ENCODE measurements at regions not wholly inside any gene's neighbourhood (a gene's known extent, or its start where the extent isn't known, plus 50 kb on each side); places are given as distances from the start of the nearest gene placed in this dataset.

DNA sequence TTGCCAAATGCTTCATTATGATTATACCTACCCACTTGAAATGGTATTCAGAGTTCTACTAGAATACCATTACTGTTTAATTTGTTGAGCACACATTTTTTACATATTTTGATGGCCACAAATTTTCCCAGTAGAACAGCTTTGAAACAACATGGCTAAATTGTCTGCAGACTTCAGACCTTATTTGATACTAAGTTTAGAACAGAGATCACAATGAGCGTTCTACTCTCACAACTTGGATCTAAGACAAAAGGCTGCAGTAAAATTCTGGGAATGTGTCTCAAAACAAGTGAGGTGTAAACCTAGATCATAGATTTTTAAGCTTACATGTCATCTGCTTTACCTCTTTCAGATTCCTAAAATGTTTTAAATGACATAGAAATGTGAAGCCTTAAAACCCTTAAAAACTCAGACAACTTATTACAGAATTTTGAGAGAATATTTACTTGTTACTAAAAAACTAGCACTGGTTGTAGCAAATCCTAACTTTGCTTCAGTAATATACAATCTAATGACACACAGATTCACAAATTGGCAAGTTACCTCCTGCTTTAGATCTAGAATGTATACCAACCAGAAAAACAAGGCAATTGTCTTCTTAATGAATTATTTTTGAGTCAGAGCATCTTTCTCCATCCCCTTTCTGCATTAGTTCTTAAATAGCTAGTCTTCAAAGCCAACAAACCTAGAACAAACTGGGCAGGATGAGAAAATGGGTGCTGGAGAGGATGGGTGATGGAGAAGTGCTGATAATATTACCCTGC is 243.3 kb downstream of the SLC7A11 start:
- Histone ChIP-seq H3K4me1 (ENCODE audit: control insufficient read depth, insufficient read depth, low read length) (no peaks in the 10 kb centered on the region), H3K9me3 (ENCODE audit: control insufficient read depth, low read length) (no peaks in the 10 kb centered on the region), H3K27ac (ENCODE audit: insufficient read depth, low read depth, low read length, poor library complexity, severe bottlenecking) (no peak overlapping the region), H3K4me3 (ENCODE audit: insufficient read depth, low read depth, low read length) (no peak overlapping the region), H3K36me3 (ENCODE audit: control insufficient read depth, insufficient read depth, low read length) (no peaks in the 10 kb centered on the region), H3K27me3 (ENCODE audit: control insufficient read depth, insufficient read depth, low read length, poor library complexity, severe bottlenecking) (no peaks in the 10 kb centered on the region)
- 89 to 100% methylated on average over 1 of the region's 1 CpG for WGBS, 2 experiments

DNA sequence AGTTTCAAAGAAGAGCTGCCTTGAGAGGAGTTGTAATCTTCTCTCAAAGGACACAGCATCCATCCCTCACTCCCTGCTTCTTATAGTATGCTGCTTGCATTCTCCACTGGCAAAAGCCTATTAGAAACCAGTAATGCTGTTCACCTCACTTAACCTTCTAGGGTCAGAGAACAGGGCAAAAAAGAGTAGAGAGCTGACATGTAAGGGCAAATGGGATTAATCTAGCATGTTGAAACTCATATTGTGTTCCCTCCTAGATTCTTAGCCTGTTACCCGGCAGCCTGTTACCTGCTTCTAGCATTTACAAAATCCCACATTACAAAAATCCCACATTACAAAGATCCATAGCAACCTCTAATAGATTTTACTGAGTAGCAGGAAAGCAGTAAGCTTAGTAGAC is 244.7 kb downstream of the SLC7A11 start:
- Histone ChIP-seq H3K9me3 (ENCODE audit: control insufficient read depth, low read length) (no peaks in the 10 kb centered on the region), H3K36me3 (ENCODE audit: control insufficient read depth, insufficient read depth, low read length) (no peaks in the 10 kb centered on the region), H3K4me3 (ENCODE audit: insufficient read depth, low read depth, low read length) (no peak overlapping the region), H3K4me1 (ENCODE audit: control insufficient read depth, insufficient read depth, low read length) (no peaks in the 10 kb centered on the region), H3K27me3 (ENCODE audit: control insufficient read depth, insufficient read depth, low read length, poor library complexity, severe bottlenecking) (no peaks in the 10 kb centered on the region), H3K27ac (ENCODE audit: insufficient read depth, low read depth, low read length, poor library complexity, severe bottlenecking) (peak overlapping the region; percentile 8)
- 75 to 87% methylated on average over 1 of the region's 1 CpG for WGBS, 2 experiments

DNA sequence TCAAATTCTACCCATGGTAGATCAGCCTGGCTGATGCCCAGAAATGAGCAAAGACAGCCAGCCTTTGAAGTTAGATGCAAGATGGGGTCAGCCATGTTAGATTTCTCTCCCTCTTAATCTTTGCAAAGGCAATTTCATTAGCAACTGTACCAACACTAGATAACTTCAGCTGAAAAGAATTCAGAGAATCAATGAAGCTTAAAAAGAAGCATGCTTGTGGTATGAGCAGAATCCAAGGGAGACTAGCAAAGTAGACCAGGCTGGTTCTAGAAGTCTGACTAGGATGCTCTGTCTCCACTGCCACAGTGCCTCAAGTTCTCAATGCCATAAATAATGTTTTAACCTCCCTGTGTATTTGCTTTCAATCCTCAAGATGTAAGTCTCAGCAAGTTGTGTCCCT is 247.3 kb downstream of the SLC7A11 start:
- Histone ChIP-seq H3K4me3 (ENCODE audit: insufficient read depth, low read depth, low read length) (no peak overlapping the region), H3K9me3 (ENCODE audit: control insufficient read depth, low read length) (no peaks in the 10 kb centered on the region), H3K4me1 (ENCODE audit: control insufficient read depth, insufficient read depth, low read length) (no peaks in the 10 kb centered on the region), H3K36me3 (ENCODE audit: control insufficient read depth, insufficient read depth, low read length) (no peaks in the 10 kb centered on the region), H3K27me3 (ENCODE audit: control insufficient read depth, insufficient read depth, low read length, poor library complexity, severe bottlenecking) (no peaks in the 10 kb centered on the region), H3K27ac (ENCODE audit: insufficient read depth, low read depth, low read length, poor library complexity, severe bottlenecking) (no peak overlapping the region)

DNA sequence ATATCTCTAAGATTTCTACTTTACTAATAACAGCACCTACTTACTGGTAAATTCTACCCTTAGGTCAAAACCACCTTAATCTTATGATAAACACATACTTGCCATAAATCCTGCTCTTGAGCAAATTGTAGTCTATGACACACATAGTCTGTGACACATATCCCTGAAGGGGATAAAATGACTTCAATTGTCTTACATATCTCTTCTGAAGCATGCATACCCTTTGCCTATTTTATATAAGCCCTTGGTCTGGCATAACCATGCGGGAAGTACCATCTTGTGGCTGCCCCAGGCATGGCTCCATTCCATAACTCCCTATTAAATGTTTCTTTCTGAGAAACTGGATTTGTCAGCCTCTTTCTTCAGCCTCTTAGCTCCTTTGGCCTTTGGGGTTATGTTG is 248.9 kb downstream of the SLC7A11 start:
- Histone ChIP-seq H3K4me1 (ENCODE audit: control insufficient read depth, insufficient read depth, low read length) (no peaks in the 10 kb centered on the region), H3K9me3 (ENCODE audit: control insufficient read depth, low read length) (no peaks in the 10 kb centered on the region), H3K36me3 (ENCODE audit: control insufficient read depth, insufficient read depth, low read length) (no peaks in the 10 kb centered on the region), H3K27ac (ENCODE audit: insufficient read depth, low read depth, low read length, poor library complexity, severe bottlenecking) (no peak overlapping the region), H3K27me3 (ENCODE audit: control insufficient read depth, insufficient read depth, low read length, poor library complexity, severe bottlenecking) (no peaks in the 10 kb centered on the region), H3K4me3 (ENCODE audit: insufficient read depth, low read depth, low read length) (no peak overlapping the region)
- 83 to 90% methylated on average over 1 of the region's 1 CpG for WGBS, 2 experiments

GRCh38 chr4:137981277-137981676 is 260.9 kb downstream of the SLC7A11 start:
- no peaks in the 10 kb centered on the region for H3K36me3 ChIP-seq (ENCODE audit: control insufficient read depth, insufficient read depth, low read length)
- H3K27me3 ChIP-seq (ENCODE audit: control insufficient read depth, insufficient read depth, low read length, poor library complexity, severe bottlenecking), result no peaks in the 10 kb centered on the region
- no peak overlapping the region for H3K4me3 ChIP-seq (ENCODE audit: insufficient read depth, low read depth, low read length)
- H3K4me1 ChIP-seq (ENCODE audit: control insufficient read depth, insufficient read depth, low read length), result no peaks in the 10 kb centered on the region
- H3K27ac ChIP-seq (ENCODE audit: insufficient read depth, low read depth, low read length, poor library complexity, severe bottlenecking), result no peak overlapping the region
- H3K9me3 ChIP-seq (ENCODE audit: control insufficient read depth, low read length), result no peaks in the 10 kb centered on the region
- 95 to 96% methylated on average over 3 of the region's 3 CpGs for WGBS, 2 experiments

DNA sequence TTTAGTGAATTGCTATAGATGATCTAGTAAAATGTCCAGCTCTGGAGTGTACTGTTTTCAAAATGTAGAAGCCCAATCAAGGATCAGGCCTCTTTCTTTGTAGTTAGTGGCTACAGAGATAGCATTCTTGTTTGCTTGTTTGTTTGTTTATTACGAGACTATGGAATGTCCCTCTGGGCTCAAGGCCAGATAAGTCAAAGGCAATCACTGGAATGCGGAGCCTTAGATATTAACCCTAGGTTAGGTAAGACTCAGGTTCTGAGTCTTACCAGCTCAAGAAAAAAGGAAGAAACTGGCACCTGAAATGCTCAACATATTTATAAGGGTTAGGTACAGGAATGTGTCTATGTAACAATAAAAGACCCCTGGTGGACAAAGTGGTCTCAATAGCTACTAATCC is 261.5 kb downstream of the SLC7A11 start:
- Histone ChIP-seq H3K27ac (ENCODE audit: insufficient read depth, low read depth, low read length, poor library complexity, severe bottlenecking) (no peak overlapping the region), H3K36me3 (ENCODE audit: control insufficient read depth, insufficient read depth, low read length) (no peaks in the 10 kb centered on the region), H3K27me3 (ENCODE audit: control insufficient read depth, insufficient read depth, low read length, poor library complexity, severe bottlenecking) (no peaks in the 10 kb centered on the region), H3K4me1 (ENCODE audit: control insufficient read depth, insufficient read depth, low read length) (no peaks in the 10 kb centered on the region), H3K9me3 (ENCODE audit: control insufficient read depth, low read length) (no peaks in the 10 kb centered on the region), H3K4me3 (ENCODE audit: insufficient read depth, low read depth, low read length) (no peak overlapping the region)
- WGBS, 2 experiments, result 90 to 94% methylated on average over 2 of the region's 2 CpGs

- no peak overlapping the region for H3K4me3 ChIP-seq (ENCODE audit: insufficient read depth, low read depth, low read length)
- no peaks in the 10 kb centered on the region for H3K9me3 ChIP-seq (ENCODE audit: control insufficient read depth, low read length)
- no peaks in the 10 kb centered on the region for H3K4me1 ChIP-seq (ENCODE audit: control insufficient read depth, insufficient read depth, low read length)
- no peak overlapping the region for H3K27ac ChIP-seq (ENCODE audit: insufficient read depth, low read depth, low read length, poor library complexity, severe bottlenecking)
- H3K27me3 ChIP-seq (ENCODE audit: control insufficient read depth, insufficient read depth, low read length, poor library complexity, severe bottlenecking), result no peaks in the 10 kb centered on the region
- 89% methylated on average over 1 of the region's 1 CpG; no CpG with 5 or more reads in 1 of the 2 experiments for WGBS, 2 experiments
- H3K36me3 ChIP-seq (ENCODE audit: control insufficient read depth, insufficient read depth, low read length), result no peaks in the 10 kb centered on the region
These were observed 262.2 kb downstream of the SLC7A11 start for GRCh38 chr4:137979938-137980337.

DNA sequence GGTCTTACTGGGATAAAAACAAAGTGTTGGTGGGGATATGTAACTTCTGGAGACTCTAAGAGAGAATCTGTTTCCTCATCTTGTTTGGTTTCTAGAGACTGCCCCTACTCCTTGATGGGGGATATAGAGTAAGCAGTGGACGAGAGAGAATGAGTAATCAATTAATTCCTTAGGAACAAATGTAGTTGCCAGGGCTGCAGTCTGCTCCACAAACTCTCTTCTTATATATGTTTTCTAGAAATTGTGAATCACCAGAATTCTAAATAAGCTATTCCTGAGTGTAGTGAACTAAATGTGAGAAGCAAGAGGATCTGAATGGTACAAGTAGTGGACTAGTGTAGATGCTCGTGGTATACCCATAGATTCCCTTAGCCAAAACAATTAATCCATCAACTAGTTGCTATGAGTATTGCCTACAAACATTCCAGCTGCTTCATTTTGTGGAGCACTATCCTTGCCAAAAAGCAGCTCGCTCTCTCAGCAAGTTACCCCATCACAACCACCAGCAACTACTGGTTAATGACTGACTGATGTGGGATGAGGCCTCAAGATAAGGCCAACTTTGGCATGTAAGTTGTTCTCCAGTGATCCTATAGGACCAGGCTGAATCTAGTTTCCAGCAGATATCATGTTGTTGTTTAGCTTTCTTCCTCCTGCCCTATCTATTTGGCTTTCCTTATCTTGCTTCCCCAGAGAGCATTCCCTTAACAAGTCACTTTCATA is 273.0 kb downstream of the SLC7A11 start:
- Histone ChIP-seq H3K36me3 (ENCODE audit: control insufficient read depth, insufficient read depth, low read length) (no peaks in the 10 kb centered on the region), H3K4me3 (ENCODE audit: insufficient read depth, low read depth, low read length) (no peak overlapping the region), H3K9me3 (ENCODE audit: control insufficient read depth, low read length) (no peaks in the 10 kb centered on the region), H3K27me3 (ENCODE audit: control insufficient read depth, insufficient read depth, low read length, poor library complexity, severe bottlenecking) (no peaks in the 10 kb centered on the region), H3K27ac (ENCODE audit: insufficient read depth, low read depth, low read length, poor library complexity, severe bottlenecking) (no peak overlapping the region), H3K4me1 (ENCODE audit: control insufficient read depth, insufficient read depth, low read length) (no peaks in the 10 kb centered on the region)
- WGBS, 2 experiments, result 87 to 99% methylated on average over 2 to 3 of the region's 3 CpGs

GRCh38 chr4:137967480-137968190 is 274.5 kb downstream of the SLC7A11 start:
- Histone ChIP-seq H3K36me3 (ENCODE audit: control insufficient read depth, insufficient read depth, low read length) (no peaks in the 10 kb centered on the region), H3K4me3 (ENCODE audit: insufficient read depth, low read depth, low read length) (no peak overlapping the region), H3K9me3 (ENCODE audit: control insufficient read depth, low read length) (no peaks in the 10 kb centered on the region), H3K27ac (ENCODE audit: insufficient read depth, low read depth, low read length, poor library complexity, severe bottlenecking) (no peak overlapping the region), H3K4me1 (ENCODE audit: control insufficient read depth, insufficient read depth, low read length) (no peaks in the 10 kb centered on the region), H3K27me3 (ENCODE audit: control insufficient read depth, insufficient read depth, low read length, poor library complexity, severe bottlenecking) (no peaks in the 10 kb centered on the region)
- 96% methylated on average over 6 of the region's 6 CpGs for WGBS, 2 experiments

GRCh38 chr4:137966504-137966903 is 275.6 kb downstream of the SLC7A11 start:
- H3K9me3 ChIP-seq (ENCODE audit: control insufficient read depth, low read length), result no peaks in the 10 kb centered on the region
- WGBS, 2 experiments, result 94 to 97% methylated on average over 2 to 3 of the region's 3 CpGs
- no peaks in the 10 kb centered on the region for H3K27me3 ChIP-seq (ENCODE audit: control insufficient read depth, insufficient read depth, low read length, poor library complexity, severe bottlenecking)
- H3K4me3 ChIP-seq (ENCODE audit: insufficient read depth, low read depth, low read length), result no peak overlapping the region
- H3K27ac ChIP-seq (ENCODE audit: insufficient read depth, low read depth, low read length, poor library complexity, severe bottlenecking), result no peak overlapping the region
- H3K36me3 ChIP-seq (ENCODE audit: control insufficient read depth, insufficient read depth, low read length), result no peaks in the 10 kb centered on the region
- no peaks in the 10 kb centered on the region for H3K4me1 ChIP-seq (ENCODE audit: control insufficient read depth, insufficient read depth, low read length)

Data from ectodermal cell (in vitro differentiated cells).